Left ventricle myocardium inferior (tissue), 1 donor: ENCODE measurements at regions not wholly inside any gene's neighbourhood (a gene's known extent, or its start where the extent isn't known, plus 50 kb on each side); places are given as distances from the start of the nearest gene placed in this dataset.

Experiments
- DNase-seq: peaks from one replicate; pipeline ENCODE4 v3.0.0-alpha.2; 2020
- H3K27ac ChIP-seq: fragments of 200-600 bp; replicated peaks from 2 replicates; pipeline ENCODE4 v1.8.0; 2021
- H3K27me3 ChIP-seq: fragments of 200-600 bp; 2 replicates; pipeline ENCODE4 v1.8.0; 2021; ENCODE audit warnings: low read depth
- H3K36me3 ChIP-seq: fragments of 200-600 bp; 2 replicates; pipeline ENCODE4 v1.8.0; 2021
- H3K4me1 ChIP-seq: fragments of 200-600 bp; 2 replicates; pipeline ENCODE4 v1.8.0; 2021
- H3K4me3 ChIP-seq: fragments of 200-600 bp; 2 replicates; pipeline ENCODE4 v1.8.0; 2021; ENCODE audit warnings: mild to moderate bottlenecking, moderate library complexity
- H3K9me3 ChIP-seq: fragments of 200-600 bp; replicated peaks from 2 replicates; pipeline ENCODE4 v1.8.0; 2021
- CTCF ChIP-seq: fragments of 200-600 bp; IDR thresholded peaks from 2 replicates; pipeline ENCODE4 v1.8.0; 2021; ENCODE audit warnings: antibody characterized with exemption, mild to moderate bottlenecking, borderline replicate concordance
- intact Hi-C: fragments of 100-400 bp; cut with micrococcal nuclease; formaldehyde crosslinking; loops from one replicate; pipeline ENCODE4 v1.11.0; 2022
- donor health status: DM: no; HTN: yes; CAD: no; lungs with severe emphysema.

- intact Hi-C loops = no loop called here
- Histone ChIP-seq H3K4me3 (no peak overlapping the region), H3K27ac (no peak overlapping the region), H3K4me1 (no peaks in the 10 kb centered on the region), H3K27me3 (no peaks in the 10 kb centered on the region), H3K9me3 (no peaks in the 10 kb centered on the region), H3K36me3 (no peaks in the 10 kb centered on the region)
- no peak for TF ChIP-seq CTCF
- DNase-seq = no peak
Measured at GRCh38 chr16:63241497-63242028, 1205.3 kb upstream of the CDH8 start.

GRCh38 chr16:63239065-63239570 lies 1202.9 kb upstream of the CDH8 start:
- Histone ChIP-seq H3K27ac (no peak overlapping the region), H3K36me3 (no peaks in the 10 kb centered on the region), H3K4me3 (no peak overlapping the region), H3K4me1 (no peaks in the 10 kb centered on the region), H3K9me3 (peaks cover 3% of the 10 kb centered on the region), H3K27me3 (no peaks in the 10 kb centered on the region)
- no peak for DNase-seq
- intact Hi-C loops = no loop called here
- TF ChIP-seq CTCF = no peak

DNA sequence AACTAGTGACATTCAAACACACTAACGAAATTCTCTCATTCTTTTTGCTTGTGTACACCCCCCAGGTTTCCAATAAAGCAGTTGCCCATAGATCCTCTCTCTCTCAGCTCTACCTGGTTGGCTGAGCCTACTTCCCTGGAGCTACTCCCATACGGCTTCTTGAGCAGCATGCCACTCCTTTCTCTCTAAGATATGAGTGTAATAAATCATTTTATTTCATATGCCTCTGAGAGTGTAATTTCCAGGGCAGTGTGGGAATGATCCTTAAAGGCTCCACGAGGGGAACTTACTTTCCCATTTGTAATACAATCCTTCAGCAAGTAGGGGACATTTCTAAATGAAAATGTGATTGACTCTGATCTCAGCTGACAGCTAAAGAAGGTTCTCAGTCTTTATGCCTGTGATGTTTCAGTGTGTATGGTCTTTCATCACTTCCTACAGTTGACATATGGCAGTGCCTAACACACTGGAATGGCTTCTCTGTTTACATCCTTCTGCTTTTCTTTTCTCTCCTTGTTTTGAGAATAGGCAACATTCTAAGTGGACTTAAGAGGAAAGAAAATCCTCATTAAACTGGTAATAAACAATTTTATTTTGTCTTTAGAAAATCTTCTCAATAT lies 1194.3 kb upstream of the CDH8 start:
- H3K9me3 ChIP-seq = peaks cover 3% of the 10 kb centered on the region
- H3K4me3 ChIP-seq = no peak overlapping the region
- intact Hi-C loops = no loop called here
- no peaks in the 10 kb centered on the region for H3K36me3 ChIP-seq
- TF ChIP-seq CTCF = no peak
- no peaks in the 10 kb centered on the region for H3K27me3 ChIP-seq
- H3K4me1 ChIP-seq = no peaks in the 10 kb centered on the region
- no peak for DNase-seq
- no peak overlapping the region for H3K27ac ChIP-seq

DNA sequence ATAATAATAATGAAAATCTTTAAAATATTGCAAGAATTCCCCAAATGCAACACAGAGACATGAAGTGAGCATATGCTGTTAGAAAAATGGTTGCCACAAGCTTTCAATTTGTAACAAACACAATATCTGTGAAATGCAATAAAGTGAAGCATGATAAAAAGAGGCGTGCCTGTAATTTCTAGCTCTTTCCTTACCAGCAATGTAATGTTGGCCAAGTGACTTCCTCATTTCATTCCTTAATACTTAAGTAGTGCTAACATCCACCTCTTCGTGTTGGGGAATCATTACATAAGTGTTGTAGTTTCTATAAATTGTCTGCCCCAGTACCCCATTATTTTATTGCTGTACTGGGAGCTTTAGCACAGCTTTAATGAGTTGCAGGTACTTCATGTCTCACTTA lies 1192.0 kb upstream of the CDH8 start:
- no peak overlapping the region for H3K27ac ChIP-seq
- DNase-seq = no peak
- no peaks in the 10 kb centered on the region for H3K4me1 ChIP-seq
- TF ChIP-seq CTCF = no peak
- H3K9me3 ChIP-seq = no peaks in the 10 kb centered on the region
- no peak overlapping the region for H3K4me3 ChIP-seq
- H3K27me3 ChIP-seq = no peaks in the 10 kb centered on the region
- intact Hi-C loops = no loop called here
- no peaks in the 10 kb centered on the region for H3K36me3 ChIP-seq

- H3K4me1 ChIP-seq = no peaks in the 10 kb centered on the region
- no peaks in the 10 kb centered on the region for H3K27me3 ChIP-seq
- intact Hi-C loops = no loop called here
- no peaks in the 10 kb centered on the region for H3K9me3 ChIP-seq
- H3K4me3 ChIP-seq = no peak overlapping the region
- no peak for TF ChIP-seq CTCF
- DNase-seq = no peak
- H3K27ac ChIP-seq = no peak overlapping the region
- no peaks in the 10 kb centered on the region for H3K36me3 ChIP-seq
Measured at GRCh38 chr16:63223851-63224250, 1187.6 kb upstream of the CDH8 start.
